ENCODE measurements at regions not wholly inside any gene's neighbourhood (a gene's known extent, or its start where the extent isn't known, plus 50 kb on each side); places are given as distances from the start of the nearest gene placed in this dataset.
A peak's percentile ranks its signal among the peaks of the same experiment; 100 is the strongest.
"Not testable (repeated sequence)": the region's sequence is repeated elsewhere in the genome, so short reads cannot be mapped to it uniquely, and the experiment has no call there.

- DNase-seq (ENCODE audit: low spot score): no peak
Observed at GRCh38 chr4:82247629-82248028, 126.2 kb downstream of the HNRNPD start.

DNA sequence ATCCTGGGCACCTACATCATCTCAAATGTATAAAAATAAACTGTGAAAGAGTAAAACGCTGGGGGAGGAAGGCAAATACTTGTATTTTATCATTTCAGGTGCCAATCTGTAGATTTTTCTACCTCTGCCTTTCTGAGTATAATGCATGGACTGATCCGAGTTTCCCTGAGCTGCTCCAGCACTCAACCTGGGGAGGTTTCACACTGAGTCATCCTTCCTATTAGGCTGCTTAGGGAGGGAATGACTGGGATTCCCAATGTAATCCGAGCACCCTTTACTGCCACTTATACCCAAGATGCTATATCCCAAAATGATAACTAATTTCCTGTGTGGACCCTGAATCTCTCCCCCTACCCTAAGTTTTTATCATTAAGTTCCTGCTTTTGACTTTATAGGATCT is 126.6 kb downstream of the HNRNPD start:
- DNase-seq (ENCODE audit: low spot score): no peak

- no peak for DNase-seq (ENCODE audit: low spot score)
Observed at GRCh38 chr4:82241534-82241933, 132.3 kb downstream of the HNRNPD start.

DNA sequence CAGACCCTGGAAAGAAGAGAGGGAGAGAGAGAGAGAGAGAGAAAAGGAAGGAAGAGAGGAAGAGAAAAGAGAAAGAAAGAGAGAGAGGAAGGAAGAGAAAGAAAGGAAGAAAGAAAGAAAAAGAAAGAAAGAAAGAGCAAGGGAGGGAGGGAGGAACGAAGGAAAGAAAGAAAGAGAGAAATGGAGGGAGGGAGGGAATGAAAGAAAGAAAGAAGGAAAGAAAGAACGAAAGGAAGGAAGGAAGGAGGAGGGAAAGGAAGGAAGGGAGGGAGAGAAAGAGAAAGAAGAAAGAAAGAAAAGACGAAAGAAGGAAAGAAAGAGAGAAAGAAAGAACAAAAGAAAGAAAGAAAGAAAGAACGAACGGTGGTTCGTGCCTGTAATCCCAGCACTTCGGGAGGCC is 133.4 kb downstream of the HNRNPD start:
- DNase-seq (ENCODE audit: low spot score): no peak

- not testable (repeated sequence) for DNase-seq (ENCODE audit: low spot score)
Observed at GRCh38 chr4:82237142-82237541, 136.6 kb downstream of the HNRNPD start.

- DNase-seq (ENCODE audit: low spot score): no peak
Observed at GRCh38 chr4:82235346-82235745, 138.4 kb downstream of the HNRNPD start.

DNA sequence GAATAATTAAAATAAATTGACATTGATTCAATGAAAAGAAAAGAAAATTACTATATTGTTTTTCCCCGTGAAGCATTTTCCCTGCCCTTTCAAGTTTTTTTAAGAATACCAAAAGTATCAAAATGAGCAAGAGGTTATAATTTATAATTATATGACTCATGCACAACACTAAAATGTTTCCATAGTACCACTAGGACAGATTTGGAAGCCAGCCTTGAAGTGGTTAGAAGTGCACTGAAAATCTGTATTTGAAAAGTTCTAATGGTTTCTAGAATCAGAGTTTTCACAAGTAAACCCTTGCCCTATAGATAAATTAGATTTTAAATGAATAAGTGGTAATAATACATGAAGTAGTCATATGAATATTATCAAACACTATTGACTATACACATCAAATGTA is 140.9 kb downstream of the HNRNPD start:
- DNase-seq (ENCODE audit: low spot score): no peak

DNA sequence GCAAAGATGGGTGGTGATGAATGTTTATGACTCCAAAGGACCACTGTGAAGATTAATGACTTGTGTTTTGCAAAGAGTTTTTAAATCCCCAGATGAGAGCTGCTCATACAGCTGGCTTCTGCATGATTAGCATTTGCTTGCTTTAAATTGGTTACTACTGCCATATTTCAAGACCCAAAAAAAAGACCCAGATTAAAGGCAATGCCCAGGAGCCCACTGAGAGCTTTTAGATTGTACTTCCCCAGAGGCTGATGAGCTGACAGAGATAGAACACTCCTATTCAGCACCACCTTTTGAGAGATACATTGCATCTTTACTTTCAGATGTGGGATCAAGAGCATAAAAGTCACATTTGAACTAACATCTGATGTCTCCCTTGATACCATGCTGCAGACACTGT is 142.0 kb downstream of the HNRNPD start:
- DNase-seq (ENCODE audit: low spot score): no peak

DNA sequence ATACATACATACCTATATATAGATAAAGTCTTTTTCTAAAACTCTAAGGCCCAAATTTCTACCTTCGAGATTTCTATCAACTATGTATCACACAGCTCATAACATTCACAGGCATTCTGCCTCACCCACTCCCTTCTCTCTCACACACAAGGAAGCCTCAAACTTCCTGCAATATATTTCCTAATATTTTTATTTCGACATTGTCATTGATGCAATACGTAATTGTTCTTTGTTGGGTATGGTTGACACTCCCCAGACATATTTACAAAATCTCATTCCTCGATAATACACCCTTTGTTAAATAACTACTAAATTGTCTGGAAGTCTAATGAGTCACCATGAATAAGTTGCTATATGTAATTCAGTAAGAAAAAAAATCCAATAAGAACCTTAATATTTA is 143.5 kb downstream of the HNRNPD start:
- no peak for DNase-seq (ENCODE audit: low spot score)

- DNase-seq (ENCODE audit: low spot score): no peak
Observed at GRCh38 chr4:82225030-82225429, 148.8 kb downstream of the HNRNPD start.

GRCh38 chr4:82223715-82224114 is 150.1 kb downstream of the HNRNPD start:
- DNase-seq (ENCODE audit: low spot score): peak; percentile 14

GRCh38 chr4:82219346-82219745 is 154.4 kb downstream of the HNRNPD start:
- no peak for DNase-seq (ENCODE audit: low spot score)

DNA sequence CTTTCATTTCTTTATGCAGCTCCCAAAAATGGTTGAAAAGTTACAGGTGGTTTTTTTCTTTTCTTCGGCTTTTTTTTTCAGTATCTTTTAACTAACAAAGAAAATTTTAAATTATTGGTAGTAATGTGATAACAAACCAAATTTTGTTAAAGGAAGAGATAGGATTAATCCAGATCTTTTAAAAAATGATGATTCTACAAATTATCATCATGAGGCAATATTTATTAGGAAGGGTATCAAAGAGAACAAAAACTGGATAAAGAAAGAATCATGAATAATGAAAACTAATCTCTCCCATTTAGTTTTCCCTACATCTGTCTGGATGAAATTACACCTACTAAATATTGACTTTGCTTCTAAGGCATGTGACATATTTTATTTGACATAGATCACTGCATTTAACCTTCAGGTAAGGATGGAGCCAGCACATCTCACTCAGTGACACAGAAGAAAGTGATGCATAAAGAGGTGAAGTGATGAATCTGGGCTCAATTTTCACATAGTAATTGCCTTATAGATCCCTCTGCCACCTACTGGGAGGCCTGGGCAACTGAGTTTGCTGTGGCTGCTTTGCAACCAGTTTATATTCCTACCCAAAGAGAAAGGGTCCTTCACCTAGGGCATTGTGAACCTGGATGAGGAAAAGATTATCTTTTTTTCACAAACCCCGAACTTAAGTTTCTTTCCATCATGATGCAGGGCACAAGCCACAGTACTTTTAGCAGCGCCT is 155.6 kb downstream of the HNRNPD start:
- no peak for DNase-seq (ENCODE audit: low spot score)

GRCh38 chr4:82216219-82216618 is 157.6 kb downstream of the HNRNPD start:
- no peak for DNase-seq (ENCODE audit: low spot score)

DNA sequence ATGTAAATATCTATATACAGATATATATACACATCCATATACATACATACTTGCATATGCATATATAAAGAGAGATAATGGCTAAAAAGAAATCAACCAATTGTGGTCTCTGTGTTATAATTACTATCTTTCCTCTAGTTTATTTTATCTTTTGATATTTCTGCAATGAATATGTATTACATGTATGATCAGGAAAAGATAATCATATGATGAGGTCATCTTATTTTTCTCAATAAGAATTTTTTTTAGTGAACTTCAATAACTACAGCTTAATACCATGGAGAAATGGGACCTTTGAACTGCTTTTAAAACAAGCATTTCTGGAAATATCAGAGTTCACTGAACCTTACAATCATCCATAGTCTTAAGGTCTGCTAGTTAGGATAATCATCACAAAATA is 158.0 kb downstream of the HNRNPD start:
- no peak for DNase-seq (ENCODE audit: low spot score)

- DNase-seq (ENCODE audit: low spot score): no peak
Observed at GRCh38 chr4:82215039-82215438, 158.8 kb downstream of the HNRNPD start.

GRCh38 chr4:82213485-82214417 is 160.0 kb downstream of the HNRNPD start:
- DNase-seq (ENCODE audit: low spot score): peak; percentile 48

- peak; percentile 53 for DNase-seq (ENCODE audit: low spot score)
Observed at GRCh38 chr4:82201805-82202641, 171.8 kb downstream of the HNRNPD start.

DNA sequence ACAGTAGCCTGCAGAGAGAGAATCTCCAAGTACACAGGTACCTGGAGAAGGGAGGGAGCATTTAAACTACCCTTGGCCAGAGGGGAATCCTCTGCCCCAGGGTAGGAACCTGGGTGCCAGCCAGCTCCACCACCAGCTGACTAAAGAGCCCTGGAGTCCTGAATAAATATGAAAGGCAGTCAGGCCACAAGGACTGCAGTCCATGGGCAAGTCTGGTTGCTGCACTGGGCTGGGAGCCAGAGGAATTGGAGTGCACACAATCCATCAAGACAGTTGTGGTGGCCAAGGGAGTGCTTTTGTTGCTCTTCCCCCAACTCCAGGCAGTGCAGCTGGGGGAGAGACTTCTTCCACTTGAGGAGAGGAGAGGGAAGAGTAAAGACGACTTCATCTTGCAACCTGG is 172.5 kb downstream of the HNRNPD start:
- DNase-seq (ENCODE audit: low spot score): no peak

- no peak for DNase-seq (ENCODE audit: low spot score)
Observed at GRCh38 chr4:82200046-82200445, 173.7 kb downstream of the HNRNPD start.

DNA sequence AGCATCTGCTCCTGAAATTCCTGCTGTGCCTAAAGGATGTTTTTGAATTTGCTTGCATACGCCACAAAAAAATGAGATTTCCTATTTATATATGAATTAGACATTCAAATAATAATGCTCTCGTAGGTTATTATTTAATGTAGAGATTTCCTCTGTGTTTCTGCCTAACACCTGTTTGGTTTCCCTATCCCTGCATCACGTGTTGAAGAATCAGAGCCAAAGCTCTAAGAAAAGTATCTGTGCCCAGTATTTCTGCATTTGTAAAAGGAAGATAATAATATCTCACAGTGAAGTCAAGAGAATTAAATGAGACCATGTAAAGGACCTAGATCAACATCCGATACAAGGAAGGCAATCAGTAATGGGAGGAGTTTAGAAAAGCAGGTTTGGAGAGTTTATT is 179.5 kb downstream of the HNRNPD start:
- no peak for DNase-seq (ENCODE audit: low spot score)

DNA sequence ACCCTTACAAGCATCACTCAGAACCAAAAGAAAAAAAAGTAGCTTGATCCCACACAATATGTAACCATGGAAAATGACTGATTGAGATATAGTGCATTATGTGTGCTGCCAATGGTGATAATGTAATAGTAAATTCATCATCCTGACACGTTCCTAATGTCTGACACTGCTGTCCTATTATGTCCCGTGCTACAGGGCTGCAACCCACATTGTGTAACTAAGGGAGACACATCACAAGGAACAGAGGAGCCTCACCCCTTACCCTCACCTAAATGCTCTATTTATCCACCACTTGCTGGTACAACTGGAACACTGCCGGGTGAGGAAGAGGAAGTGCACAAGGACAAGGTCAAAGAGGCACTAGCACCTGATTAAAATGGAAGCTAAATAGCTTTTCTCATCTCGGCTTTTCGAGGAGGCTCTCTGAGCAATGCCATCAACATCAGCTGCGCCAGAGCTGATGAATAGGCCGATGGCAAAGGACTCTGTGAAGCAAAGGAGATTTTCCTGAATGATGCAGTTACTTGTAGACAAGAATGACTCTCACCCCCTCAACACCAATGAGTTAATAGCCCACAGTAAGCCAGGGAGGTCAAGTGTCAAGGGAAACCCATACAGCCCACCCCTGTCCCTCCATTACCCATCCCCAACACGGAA is 181.6 kb downstream of the HNRNPD start:
- no peak for DNase-seq (ENCODE audit: low spot score)

All from CD4-positive, alpha-beta T cell treated with Interleukin-2 at 100 ng/mL for 4 hours (primary cell).